PC-3 (cell line): ENCODE measurements at regions not wholly inside any gene's neighbourhood (a gene's known extent, or its start where the extent isn't known, plus 50 kb on each side); places are given as distances from the start of the nearest gene placed in this dataset.

Source experiments
- ATAC-seq: fragments of 200-7000 bp; cut with Tn5 transposase; 2 replicates; pipeline ENCODE4 v1.9.1; 2020; ENCODE audit warnings: mild to moderate bottlenecking, moderate library complexity
- BruUV-seq: library from RNA; stranded (reverse); fragments of 400-500 nt; replicated peaks from 2 replicates; lab custom pipeline; 2021; lab: Mats Ljungman, UMichigan
- CTCF ChIA-PET: fragments of 300-600 bp; sonication (Branson Sonifier 250); formaldehyde crosslinking; loops from one replicate; lab custom pipeline; 2022; ENCODE audit warnings: antibody characterized with exemption; lab: Charles Lee
- POLR2A ChIA-PET: fragments of 300-600 bp; sonication (Branson Sonifier 250); formaldehyde crosslinking; loops from one replicate; lab custom pipeline; 2022; ENCODE audit warnings: antibody characterized with exemption; ENCODE audit not compliant: unreplicated experiment; lab: Charles Lee
- DNase-seq: peaks from one replicate; pipeline ENCODE4 v3.0.0-alpha.2; 2015
- H2AFZ ChIP-seq: fragments of 300-600 bp; sonication (generic); 2 replicates; pipeline ENCODE4 v1.6.0; 2016; ENCODE audit warnings: antibody characterized with exemption, low read length
- H3F3A ChIP-seq: fragments of 300-600 bp; sonication (generic); one replicate; pipeline ENCODE4 v1.6.0; 2017; ENCODE audit warnings: antibody characterized with exemption, low read length, control low read depth, mild to moderate bottlenecking; ENCODE audit not compliant: unreplicated experiment
- H3K27ac ChIP-seq: fragments of 300-600 bp; sonication (generic); 2 replicates; pipeline ENCODE4 v1.5.1; 2016; ENCODE audit warnings: mild to moderate bottlenecking, low read length
- H3K27me3 ChIP-seq: fragments of 300-600 bp; sonication (generic); 2 replicates; pipeline ENCODE4 v1.6.1; 2016; ENCODE audit warnings: low read length, mixed read lengths
- H3K36me3 ChIP-seq: fragments of 300-600 bp; sonication (generic); 2 replicates; pipeline ENCODE4 v1.6.1; 2016; ENCODE audit warnings: low read depth, mixed run types, low read length, mixed read lengths
- H3K4me1 ChIP-seq: fragments of 300-600 bp; sonication (generic); 2 replicates; pipeline ENCODE4 v1.5.1; 2016; ENCODE audit warnings: low read length; ENCODE audit not compliant: insufficient read depth
- H3K4me2 ChIP-seq: fragments of 300-600 bp; sonication (generic); 2 replicates; pipeline ENCODE4 v1.6.0; 2016; ENCODE audit warnings: low read length
- H3K4me3 ChIP-seq: fragments of 300-600 bp; sonication (generic); 2 replicates; pipeline ENCODE4 v1.5.1; 2016; ENCODE audit warnings: mild to moderate bottlenecking, low read length, mixed read lengths
- H3K79me2 ChIP-seq: fragments of 300-600 bp; sonication (generic); 2 replicates; pipeline ENCODE4 v1.6.1; 2017; ENCODE audit warnings: low read length, mixed read lengths
- H3K9ac ChIP-seq: fragments of 300-600 bp; sonication (generic); 2 replicates; pipeline ENCODE4 v1.6.0; 2016; ENCODE audit warnings: mild to moderate bottlenecking, low read length
- H3K9me2 ChIP-seq: fragments of 300-600 bp; sonication (generic); replicated peaks from 2 replicates; pipeline ENCODE4 v1.6.1; 2016; ENCODE audit warnings: mixed run types, low read length, mixed read lengths
- H3K9me3 ChIP-seq: fragments of 300-600 bp; sonication (generic); 2 replicates; pipeline ENCODE4 v1.6.1; 2016; ENCODE audit warnings: low read length, mixed read lengths
- H4K20me1 ChIP-seq: fragments of 300-600 bp; sonication (generic); 2 replicates; pipeline ENCODE4 v1.6.1; 2016; ENCODE audit warnings: low read length, mixed read lengths
- EZH2 ChIP-seq: fragments of 300-600 bp; sonication (generic); IDR thresholded peaks from one replicate; pipeline ENCODE4 v1.6.1; 2017; ENCODE audit warnings: antibody characterized with exemption, mild to moderate bottlenecking, low read length; ENCODE audit not compliant: unreplicated experiment
- EZH2phosphoT487 ChIP-seq: fragments of 300-600 bp; sonication (generic); IDR thresholded peaks from 2 replicates; pipeline ENCODE4 v1.6.1; 2018; ENCODE audit warnings: mild to moderate bottlenecking, antibody characterized with exemption, low read length, borderline replicate concordance
- intact Hi-C: fragments of 100-400 bp; cut with micrococcal nuclease; formaldehyde crosslinking; loops from 2 replicates; pipeline ENCODE4 v1.9.0; 2023
- TF ChIP-seq, protein P1 (sequence below): fragments of 300-600 bp; sonication (generic); conservative IDR thresholded peaks from 2 replicates; pipeline ENCODE4 v1.5.1; 2017; ENCODE audit warnings: antibody characterized with exemption, low read depth, mild to moderate bottlenecking, low read length

DNA sequence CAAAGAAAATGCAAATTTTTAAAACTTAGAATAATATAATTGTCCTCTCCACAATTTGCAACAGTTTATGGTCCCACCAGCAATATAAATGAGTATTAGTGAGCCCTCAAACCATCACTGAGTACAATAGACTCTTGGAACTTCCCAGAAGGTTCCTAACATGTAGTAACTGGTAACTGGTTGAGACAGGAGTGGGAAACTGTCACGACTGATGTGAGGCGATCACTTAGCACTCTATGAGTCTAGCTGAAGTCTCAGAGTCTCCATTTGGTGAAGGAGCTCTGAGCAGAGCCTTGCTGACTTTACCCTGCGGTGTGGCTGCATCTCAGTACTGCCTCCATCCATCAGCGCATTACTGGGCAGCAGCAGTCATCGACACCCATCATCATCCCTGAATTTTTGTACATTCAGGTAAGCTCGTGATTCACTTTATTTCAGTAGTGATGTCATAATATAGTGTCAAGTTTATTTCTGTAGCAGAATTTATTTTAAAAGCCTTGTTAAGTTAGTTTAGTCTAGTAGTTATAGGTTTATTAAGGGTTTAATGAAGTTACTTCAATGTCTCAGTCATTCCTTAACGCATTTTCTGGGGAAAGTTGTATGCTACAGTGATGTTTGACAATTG, 76.6 kb upstream of the ABCA1 start:
- CTCF ChIA-PET: no interaction called here
- TF ChIP-seq, protein P1, sequence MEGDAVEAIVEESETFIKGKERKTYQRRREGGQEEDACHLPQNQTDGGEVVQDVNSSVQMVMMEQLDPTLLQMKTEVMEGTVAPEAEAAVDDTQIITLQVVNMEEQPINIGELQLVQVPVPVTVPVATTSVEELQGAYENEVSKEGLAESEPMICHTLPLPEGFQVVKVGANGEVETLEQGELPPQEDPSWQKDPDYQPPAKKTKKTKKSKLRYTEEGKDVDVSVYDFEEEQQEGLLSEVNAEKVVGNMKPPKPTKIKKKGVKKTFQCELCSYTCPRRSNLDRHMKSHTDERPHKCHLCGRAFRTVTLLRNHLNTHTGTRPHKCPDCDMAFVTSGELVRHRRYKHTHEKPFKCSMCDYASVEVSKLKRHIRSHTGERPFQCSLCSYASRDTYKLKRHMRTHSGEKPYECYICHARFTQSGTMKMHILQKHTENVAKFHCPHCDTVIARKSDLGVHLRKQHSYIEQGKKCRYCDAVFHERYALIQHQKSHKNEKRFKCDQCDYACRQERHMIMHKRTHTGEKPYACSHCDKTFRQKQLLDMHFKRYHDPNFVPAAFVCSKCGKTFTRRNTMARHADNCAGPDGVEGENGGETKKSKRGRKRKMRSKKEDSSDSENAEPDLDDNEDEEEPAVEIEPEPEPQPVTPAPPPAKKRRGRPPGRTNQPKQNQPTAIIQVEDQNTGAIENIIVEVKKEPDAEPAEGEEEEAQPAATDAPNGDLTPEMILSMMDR: no peak
- TF ChIP-seq EZH2phosphoT487 (no peak), EZH2 (no peak)
- POLR2A ChIA-PET: no interaction called here
- H2AFZ ChIP-seq: no peak overlapping the region
- no peaks in the 10 kb centered on the region for H3F3A ChIP-seq
- H3K4me2 ChIP-seq: no peak overlapping the region
- no peaks in the 10 kb centered on the region for H4K20me1 ChIP-seq
- intact Hi-C loops: no loop called here
- ATAC-seq (no peak), DNase-seq (no peak)
- peaks cover 17% of the 10 kb centered on the region for H3K4me1 ChIP-seq
- H3K9me3 ChIP-seq: no peaks in the 10 kb centered on the region
- no peaks in the 10 kb centered on the region for H3K9me2 ChIP-seq
- H3K36me3 ChIP-seq: no peaks in the 10 kb centered on the region
- no peak overlapping the region for H3K4me3 ChIP-seq
- H3K27me3 ChIP-seq: no peaks in the 10 kb centered on the region
- H3K79me2 ChIP-seq: no peaks in the 10 kb centered on the region
- H3K27ac ChIP-seq: no peak overlapping the region
- no TSS peak for BruUV-seq
- H3K9ac ChIP-seq: no peak overlapping the region

DNA sequence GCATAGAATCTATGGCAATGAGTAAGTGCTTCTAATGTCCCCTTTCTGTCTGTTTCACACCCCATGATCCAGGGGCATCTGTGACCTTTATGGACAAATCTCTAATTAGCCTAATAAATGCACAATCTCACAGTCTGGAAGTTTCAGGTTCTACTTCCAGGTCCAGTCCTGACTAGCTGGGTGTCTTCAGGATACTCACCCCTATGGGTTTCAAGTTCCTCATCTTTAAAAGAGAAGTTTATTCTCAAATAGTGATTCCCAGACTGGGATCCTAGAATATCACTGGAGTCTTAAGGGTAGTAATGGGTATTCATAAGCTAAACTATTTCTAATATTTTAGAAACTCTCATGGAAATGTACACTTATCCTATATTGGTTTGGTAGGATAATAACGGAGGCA, 77.2 kb upstream of the ABCA1 start:
- ChIA-PET POLR2A (no interaction called here), CTCF (no interaction called here)
- no TSS peak for BruUV-seq
- H3K4me1 ChIP-seq: peaks cover 17% of the 10 kb centered on the region
- H3K36me3 ChIP-seq: no peaks in the 10 kb centered on the region
- no peaks in the 10 kb centered on the region for H3K9me2 ChIP-seq
- H2AFZ ChIP-seq: no peak overlapping the region
- ATAC-seq (no peak), DNase-seq (no peak)
- H3K4me2 ChIP-seq: no peak overlapping the region
- H3K9me3 ChIP-seq: no peaks in the 10 kb centered on the region
- no peaks in the 10 kb centered on the region for H3K79me2 ChIP-seq
- no peaks in the 10 kb centered on the region for H3K27me3 ChIP-seq
- no peak overlapping the region for H3K27ac ChIP-seq
- intact Hi-C loops: no loop called here
- H4K20me1 ChIP-seq: no peaks in the 10 kb centered on the region
- TF ChIP-seq, protein P1: no peak
- TF ChIP-seq EZH2phosphoT487 (no peak), EZH2 (no peak)
- no peak overlapping the region for H3K4me3 ChIP-seq
- no peaks in the 10 kb centered on the region for H3F3A ChIP-seq
- H3K9ac ChIP-seq: no peak overlapping the region

DNA sequence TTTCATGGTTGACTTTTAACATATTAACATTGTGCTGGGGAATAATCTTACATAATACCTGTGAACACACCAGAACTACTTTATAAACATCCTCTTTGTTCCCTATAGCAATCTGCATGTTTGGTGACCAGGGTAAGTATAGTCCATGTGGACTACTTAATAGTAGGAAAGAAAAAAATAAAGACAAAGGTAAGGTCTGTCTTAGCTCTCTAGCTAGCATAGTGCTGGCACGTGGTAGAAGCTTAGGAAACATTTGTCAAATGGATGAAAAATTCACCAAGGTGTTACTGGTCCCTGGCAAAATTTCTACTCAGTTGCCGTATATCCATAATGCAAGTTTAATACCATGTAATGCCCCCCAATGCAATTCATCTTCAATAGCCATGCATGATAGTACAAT, 78.6 kb upstream of the ABCA1 start:
- no peak for DNase-seq
- Histone ChIP-seq H3K36me3 (no peaks in the 10 kb centered on the region), H3K9ac (no peak overlapping the region), H3K9me3 (no peaks in the 10 kb centered on the region), H3K4me1 (peaks cover 17% of the 10 kb centered on the region), H4K20me1 (no peaks in the 10 kb centered on the region), H3K79me2 (no peaks in the 10 kb centered on the region), H3K4me2 (peak overlapping the region; percentile 45; the same call in 1 of the 2 replicates), H3F3A (no peaks in the 10 kb centered on the region), H3K9me2 (no peaks in the 10 kb centered on the region), H3K27ac (peak overlapping the region; percentile 69), H2AFZ (no peak overlapping the region), H3K27me3 (no peaks in the 10 kb centered on the region), H3K4me3 (no peak overlapping the region)
- no peak for ATAC-seq
- POLR2A ChIA-PET: no interaction called here
- CTCF ChIA-PET: no interaction called here
- intact Hi-C loops: no loop called here
- TF ChIP-seq EZH2phosphoT487: no peak
- TF ChIP-seq EZH2: no peak
- TF ChIP-seq, protein P1: no peak
- BruUV-seq: no TSS peak
